PC-9 (cell line): ENCODE measurements at regions not wholly inside any gene's neighbourhood (a gene's known extent, or its start where the extent isn't known, plus 50 kb on each side); places are given as distances from the start of the nearest gene placed in this dataset.

ENCODE experiments used
- BruUV-seq: library from RNA; stranded (reverse); fragments of 400-500 nt; replicated peaks from 2 replicates; lab custom pipeline; 2021; lab: Mats Ljungman, UMichigan
- CTCF ChIA-PET: fragments of 300-600 bp; sonication (Branson Sonifier 250); formaldehyde crosslinking; loops from one replicate; lab custom pipeline; 2022; ENCODE audit warnings: antibody characterized with exemption; lab: Charles Lee
- POLR2A ChIA-PET: fragments of 300-600 bp; sonication (Branson Sonifier 250); formaldehyde crosslinking; loops from one replicate; lab custom pipeline; 2022; ENCODE audit warnings: antibody characterized with exemption; ENCODE audit not compliant: unreplicated experiment; lab: Charles Lee
- DNase-seq, 2 experiments: peaks; one replicate each; pipeline versions ENCODE4 v3.0.0 to v3.0.0-alpha.2; 2015 to 2022; ENCODE audit warnings: mixed read lengths in 1 of 2
- H2AFZ ChIP-seq: fragments of 200-600 bp; sonication (generic); 2 replicates; pipeline ENCODE4 v1.8.1; 2017; ENCODE audit warnings: antibody characterized with exemption
- H3F3A ChIP-seq: fragments of 200-600 bp; sonication (generic); 2 replicates; pipeline ENCODE4 v1.8.1; 2017; ENCODE audit warnings: antibody characterized with exemption, mild to moderate bottlenecking, low read depth; ENCODE audit not compliant: insufficient read depth
- H3K27ac ChIP-seq: fragments of 200-600 bp; sonication (generic); 2 replicates; pipeline ENCODE4 v1.6.1; 2016; ENCODE audit warnings: mixed run types
- H3K27me3 ChIP-seq: fragments of 200-600 bp; sonication (generic); 2 replicates; pipeline ENCODE4 v1.6.1; 2016; ENCODE audit warnings: low read depth, mixed run types; ENCODE audit not compliant: insufficient read depth
- H3K36me3 ChIP-seq: fragments of 200-600 bp; sonication (generic); 2 replicates; pipeline ENCODE4 v1.6.1; 2016; ENCODE audit warnings: low read depth, mixed run types
- H3K4me1 ChIP-seq: fragments of 200-600 bp; sonication (generic); replicated peaks from 2 replicates; pipeline ENCODE4 v1.6.1; 2016; ENCODE audit warnings: mixed run types; ENCODE audit not compliant: insufficient read depth
- H3K4me2 ChIP-seq: fragments of 200-600 bp; sonication (generic); 2 replicates; pipeline ENCODE4 v1.6.1; 2017; ENCODE audit warnings: mixed run types
- H3K4me3 ChIP-seq: fragments of 200-600 bp; sonication (generic); 2 replicates; pipeline ENCODE4 v1.6.1; 2016; ENCODE audit warnings: mixed run types
- H3K79me2 ChIP-seq: fragments of 200-600 bp; sonication (generic); 2 replicates; pipeline ENCODE4 v1.6.1; 2017; ENCODE audit warnings: low read depth, mixed run types
- H3K9me2 ChIP-seq: fragments of 200-600 bp; sonication (generic); 2 replicates; pipeline ENCODE4 v1.8.1; 2017; ENCODE audit warnings: mild to moderate bottlenecking; ENCODE audit not compliant: insufficient read depth
- H3K9me3 ChIP-seq: fragments of 200-600 bp; sonication (generic); 2 replicates; pipeline ENCODE4 v1.8.1; 2016; ENCODE audit warnings: low read depth; ENCODE audit not compliant: insufficient read depth
- H4K20me1 ChIP-seq: fragments of 200-600 bp; sonication (generic); 2 replicates; pipeline ENCODE4 v1.8.1; 2017; ENCODE audit not compliant: insufficient read depth
- EZH2 ChIP-seq: fragments of 200-600 bp; sonication (generic); IDR thresholded peaks from 2 replicates; pipeline ENCODE4 v1.8.0; 2017; ENCODE audit warnings: antibody characterized with exemption, low read depth
- intact Hi-C: fragments of 100-400 bp; cut with micrococcal nuclease; formaldehyde crosslinking; loops from one replicate; pipeline ENCODE4 v1.10.0; 2022; ENCODE audit not compliant: unreplicated experiment
- TF ChIP-seq, protein P1 (sequence below): fragments of 200-600 bp; sonication (generic); conservative IDR thresholded peaks from 2 replicates; pipeline ENCODE4 v1.6.1; 2017; ENCODE audit warnings: mixed run types, antibody characterized with exemption, mild to moderate bottlenecking, moderate library complexity

DNA sequence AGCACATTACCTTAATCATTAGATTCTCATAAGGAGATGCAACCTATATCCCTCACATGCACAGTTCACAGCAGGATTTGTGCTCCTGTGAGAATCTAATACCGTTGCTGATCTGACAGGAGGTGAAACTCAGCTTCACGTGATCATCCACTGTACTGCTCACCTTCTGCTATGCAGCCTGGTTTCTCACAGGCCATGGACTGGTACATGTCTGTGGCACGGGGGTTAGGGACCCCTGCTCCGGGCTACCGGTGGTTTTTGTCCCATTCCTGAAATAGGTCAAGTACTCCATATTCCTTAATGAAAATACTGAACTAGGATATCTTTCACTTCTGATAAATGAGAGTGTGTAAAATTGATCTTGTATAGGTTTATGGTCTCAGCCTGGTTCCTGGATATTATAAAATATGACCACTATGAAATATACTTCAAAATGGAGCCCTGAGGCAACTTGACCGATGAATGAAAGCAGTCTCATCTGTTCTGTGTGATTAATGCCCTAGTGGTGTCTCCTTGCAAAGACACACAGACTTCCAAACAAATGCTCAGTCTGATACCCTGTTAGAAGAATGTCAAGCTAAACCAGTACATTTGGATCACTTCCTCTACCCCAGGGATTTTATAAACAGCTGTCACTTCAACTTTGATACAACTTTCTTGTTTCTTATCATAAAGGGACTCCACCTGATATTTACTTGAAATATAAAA, 492.9 kb upstream of the ANO3 start:
- no peaks in the 10 kb centered on the region for H3K9me2 ChIP-seq
- H4K20me1 ChIP-seq: no peaks in the 10 kb centered on the region
- no peaks in the 10 kb centered on the region for H3K4me1 ChIP-seq
- no peaks in the 10 kb centered on the region for H3K9me3 ChIP-seq
- no peak for DNase-seq
- BruUV-seq: no TSS peak
- H3K4me2 ChIP-seq: no peak overlapping the region
- CTCF ChIA-PET: no interaction called here
- POLR2A ChIA-PET: interaction anchor here (0.5 kb wide), 1 partner anchor 227 kb away, joined by 3 read pairs; no protein-coding TSS in a partner anchor
- intact Hi-C loops: no loop called here
- no peak overlapping the region for H2AFZ ChIP-seq
- H3K4me3 ChIP-seq: no peak overlapping the region
- H3K27ac ChIP-seq: no peak overlapping the region
- TF ChIP-seq, protein P1, sequence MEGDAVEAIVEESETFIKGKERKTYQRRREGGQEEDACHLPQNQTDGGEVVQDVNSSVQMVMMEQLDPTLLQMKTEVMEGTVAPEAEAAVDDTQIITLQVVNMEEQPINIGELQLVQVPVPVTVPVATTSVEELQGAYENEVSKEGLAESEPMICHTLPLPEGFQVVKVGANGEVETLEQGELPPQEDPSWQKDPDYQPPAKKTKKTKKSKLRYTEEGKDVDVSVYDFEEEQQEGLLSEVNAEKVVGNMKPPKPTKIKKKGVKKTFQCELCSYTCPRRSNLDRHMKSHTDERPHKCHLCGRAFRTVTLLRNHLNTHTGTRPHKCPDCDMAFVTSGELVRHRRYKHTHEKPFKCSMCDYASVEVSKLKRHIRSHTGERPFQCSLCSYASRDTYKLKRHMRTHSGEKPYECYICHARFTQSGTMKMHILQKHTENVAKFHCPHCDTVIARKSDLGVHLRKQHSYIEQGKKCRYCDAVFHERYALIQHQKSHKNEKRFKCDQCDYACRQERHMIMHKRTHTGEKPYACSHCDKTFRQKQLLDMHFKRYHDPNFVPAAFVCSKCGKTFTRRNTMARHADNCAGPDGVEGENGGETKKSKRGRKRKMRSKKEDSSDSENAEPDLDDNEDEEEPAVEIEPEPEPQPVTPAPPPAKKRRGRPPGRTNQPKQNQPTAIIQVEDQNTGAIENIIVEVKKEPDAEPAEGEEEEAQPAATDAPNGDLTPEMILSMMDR: no peak
- no peak for TF ChIP-seq EZH2
- no peaks in the 10 kb centered on the region for H3K79me2 ChIP-seq
- no peaks in the 10 kb centered on the region for H3F3A ChIP-seq
- H3K36me3 ChIP-seq: no peaks in the 10 kb centered on the region
- H3K27me3 ChIP-seq: no peaks in the 10 kb centered on the region

DNA sequence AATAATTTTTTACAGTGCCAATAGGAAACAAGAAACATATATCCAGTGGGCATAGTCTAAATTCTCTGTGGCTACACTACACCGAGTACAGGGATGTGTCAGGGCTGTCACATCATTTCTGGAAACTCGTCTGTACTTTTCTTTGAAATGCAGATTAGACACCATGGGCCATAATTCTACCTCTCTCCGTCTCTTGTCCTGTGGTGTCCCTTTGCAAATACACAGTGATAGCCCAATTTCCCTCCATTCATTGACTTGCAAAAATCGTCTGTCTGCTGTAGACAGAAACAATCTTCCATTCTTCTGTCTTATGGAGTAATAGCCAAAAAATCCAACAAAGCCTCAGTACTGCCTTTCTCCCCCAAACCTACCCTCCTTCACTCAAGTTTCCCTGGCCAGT, 487.1 kb upstream of the ANO3 start:
- no peak overlapping the region for H2AFZ ChIP-seq
- no peaks in the 10 kb centered on the region; the same call in 1 of the 2 replicates for H4K20me1 ChIP-seq
- no peak for DNase-seq
- H3K9me2 ChIP-seq: no peaks in the 10 kb centered on the region
- intact Hi-C loops: no loop called here
- no peak for TF ChIP-seq EZH2
- TF ChIP-seq, protein P1: no peak
- H3K4me1 ChIP-seq: no peaks in the 10 kb centered on the region
- CTCF ChIA-PET: no interaction called here
- H3K27ac ChIP-seq: no peak overlapping the region
- H3K4me2 ChIP-seq: no peak overlapping the region
- no peaks in the 10 kb centered on the region for H3K79me2 ChIP-seq
- BruUV-seq: no TSS peak
- no peaks in the 10 kb centered on the region for H3K36me3 ChIP-seq
- POLR2A ChIA-PET: no interaction called here
- no peaks in the 10 kb centered on the region for H3K9me3 ChIP-seq
- H3K27me3 ChIP-seq: no peaks in the 10 kb centered on the region
- no peaks in the 10 kb centered on the region for H3F3A ChIP-seq
- H3K4me3 ChIP-seq: no peak overlapping the region

DNA sequence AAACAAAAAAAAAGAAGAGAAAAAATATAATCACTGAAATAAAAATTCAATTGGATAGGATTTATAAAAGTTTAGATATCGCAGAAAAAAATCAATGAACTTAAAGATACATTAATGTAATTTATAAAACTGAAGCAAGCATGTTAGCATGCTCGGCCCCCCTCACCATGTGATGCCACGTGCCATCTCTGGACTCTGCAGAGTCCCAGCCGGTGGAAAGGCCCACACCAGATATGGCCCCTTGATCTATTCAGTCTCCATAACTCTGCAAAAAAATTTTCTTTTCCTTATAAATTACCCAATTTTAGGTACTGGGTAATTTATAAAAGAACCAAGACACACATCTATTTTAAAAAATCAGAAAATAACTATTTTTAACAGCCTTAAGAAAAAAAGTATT, 476.0 kb upstream of the ANO3 start:
- no TSS peak for BruUV-seq
- TF ChIP-seq, protein P1: no peak
- TF ChIP-seq EZH2: no peak
- Histone ChIP-seq H3K36me3 (no peaks in the 10 kb centered on the region), H3K27ac (no peak overlapping the region), H3K79me2 (no peaks in the 10 kb centered on the region), H4K20me1 (no peaks in the 10 kb centered on the region), H3K9me2 (no peaks in the 10 kb centered on the region), H3K4me1 (no peaks in the 10 kb centered on the region), H2AFZ (no peak overlapping the region), H3K4me3 (no peak overlapping the region), H3F3A (no peaks in the 10 kb centered on the region), H3K27me3 (no peaks in the 10 kb centered on the region), H3K4me2 (no peak overlapping the region), H3K9me3 (no peaks in the 10 kb centered on the region)
- intact Hi-C loops: no loop called here
- ChIA-PET POLR2A (no interaction called here), CTCF (no interaction called here)
- no peak for DNase-seq
